Inferior parietal cortex (tissue), 1 donor: ENCODE measurements at regions not wholly inside any gene's neighbourhood (a gene's known extent, or its start where the extent isn't known, plus 50 kb on each side); places are given as distances from the start of the nearest gene placed in this dataset.

Experiments
- DNase-seq: peaks from one replicate; pipeline ENCODE4 v3.0.0-alpha.2; 2016; ENCODE audit errors: extremely low spot score

- no peak for DNase-seq
These were observed 334.9 kb upstream of the GATB start for GRCh38 chr4:152095701-152096070.

- DNase-seq = no peak
These were observed 334.3 kb upstream of the GATB start for GRCh38 chr4:152094970-152095700.

GRCh38 chr4:152091405-152091804, 330.6 kb upstream of the GATB start:
- DNase-seq = no peak

GRCh38 chr4:152090543-152090942, 329.7 kb upstream of the GATB start:
- no peak for DNase-seq

GRCh38 chr4:152089584-152089983, 328.8 kb upstream of the GATB start:
- no peak for DNase-seq

- no peak for DNase-seq
These were observed 326.5 kb upstream of the GATB start for GRCh38 chr4:152087335-152087734.

- no peak for DNase-seq
These were observed 324.9 kb upstream of the GATB start for GRCh38 chr4:152085657-152086056.

- no peak for DNase-seq
These were observed 322.5 kb upstream of the GATB start for GRCh38 chr4:152083338-152083737.

- DNase-seq = no peak
These were observed 320.2 kb upstream of the GATB start for GRCh38 chr4:152081024-152081423.

GRCh38 chr4:152079543-152080293, 318.9 kb upstream of the GATB start:
- DNase-seq = no peak

- no peak for DNase-seq
These were observed 318.3 kb upstream of the GATB start for GRCh38 chr4:152079079-152079478.

- no peak for DNase-seq
These were observed 316.8 kb upstream of the GATB start for GRCh38 chr4:152077582-152077981.

GRCh38 chr4:152075253-152075928, 314.6 kb upstream of the GATB start:
- DNase-seq = no peak

- DNase-seq = no peak
These were observed 313.8 kb upstream of the GATB start for GRCh38 chr4:152074573-152074972.

GRCh38 chr4:152074088-152074437, 313.3 kb upstream of the GATB start:
- no peak for DNase-seq

GRCh38 chr4:152073351-152074087, 312.7 kb upstream of the GATB start:
- no peak for DNase-seq

GRCh38 chr4:152072906-152073305, 312.1 kb upstream of the GATB start:
- DNase-seq = no peak

GRCh38 chr4:152072001-152072485, 311.2 kb upstream of the GATB start:
- DNase-seq = no peak

- no peak for DNase-seq
These were observed 310.0 kb upstream of the GATB start for GRCh38 chr4:152070854-152071253.

GRCh38 chr4:152068866-152069265, 308.1 kb upstream of the GATB start:
- no peak for DNase-seq

GRCh38 chr4:152065545-152065944, 304.7 kb upstream of the GATB start:
- DNase-seq = no peak

- no peak for DNase-seq
These were observed 303.9 kb upstream of the GATB start for GRCh38 chr4:152064753-152065152.
